GM21723 (cell line): ENCODE measurements at regions not wholly inside any gene's neighbourhood (a gene's known extent, or its start where the extent isn't known, plus 50 kb on each side); places are given as distances from the start of the nearest gene placed in this dataset.
A peak's percentile ranks its signal among the peaks of the same experiment; 100 is the strongest.

Experiments used
- ATAC-seq: cut with Tn5 transposase; IDR thresholded peaks from one replicate; pipeline ENCODE4 v1.9.1; 2021; ENCODE audit warnings: mild to moderate bottlenecking, moderate library complexity; ENCODE audit not compliant: unreplicated experiment

GRCh38 chr7:33750177-33750576, 155.2 kb upstream of the BMPER start:
- ATAC-seq: peak; percentile 98

- no peak for ATAC-seq
Measured at GRCh38 chr7:33751443-33751842, 153.9 kb upstream of the BMPER start.

GRCh38 chr7:33753881-33754525, 151.3 kb upstream of the BMPER start:
- ATAC-seq: no peak

- ATAC-seq: no peak
Measured at GRCh38 chr7:33754933-33755928, 150.1 kb upstream of the BMPER start.

- no peak for ATAC-seq
Measured at GRCh38 chr7:33757050-33757449, 148.3 kb upstream of the BMPER start.

- ATAC-seq: no peak
Measured at GRCh38 chr7:33757563-33758165, 147.7 kb upstream of the BMPER start.

GRCh38 chr7:33760146-33760545, 145.2 kb upstream of the BMPER start:
- ATAC-seq: no peak

GRCh38 chr7:33760834-33761233, 144.5 kb upstream of the BMPER start:
- no peak for ATAC-seq

GRCh38 chr7:33761449-33762080, 143.8 kb upstream of the BMPER start:
- no peak for ATAC-seq

- no peak for ATAC-seq
Measured at GRCh38 chr7:33762151-33762910, 143.0 kb upstream of the BMPER start.

GRCh38 chr7:33762911-33763306, 142.4 kb upstream of the BMPER start:
- ATAC-seq: no peak

GRCh38 chr7:33764752-33765451, 140.4 kb upstream of the BMPER start:
- no peak for ATAC-seq

GRCh38 chr7:33766405-33766804, 138.9 kb upstream of the BMPER start:
- ATAC-seq: no peak

GRCh38 chr7:33769930-33770329, 135.4 kb upstream of the BMPER start:
- ATAC-seq: no peak

- ATAC-seq: no peak
Measured at GRCh38 chr7:33770576-33770975, 134.8 kb upstream of the BMPER start.

- ATAC-seq: no peak
Measured at GRCh38 chr7:33771422-33771821, 133.9 kb upstream of the BMPER start.

GRCh38 chr7:33773053-33773452, 132.3 kb upstream of the BMPER start:
- ATAC-seq: no peak

GRCh38 chr7:33774762-33775523, 130.4 kb upstream of the BMPER start:
- ATAC-seq: no peak

- no peak for ATAC-seq
Measured at GRCh38 chr7:33775790-33776189, 129.5 kb upstream of the BMPER start.
